Heart left ventricle (tissue), 13 donors: ENCODE measurements at regions not wholly inside any gene's neighbourhood (a gene's known extent, or its start where the extent isn't known, plus 50 kb on each side); places are given as distances from the start of the nearest gene placed in this dataset.

Experiments
- POLR2A ChIP-seq, 2 donors: fragments of 450-650 bp; IDR thresholded peaks; one replicate each; pipeline ENCODE4 v1.6.1; 2017; ENCODE audit warnings: antibody characterized with exemption in 2 of 2, mild to moderate bottlenecking in 2 of 2, moderate library complexity in 2 of 2
- TF ChIP-seq, protein P1 (sequence below), 12 donors: fragments of 200-600 bp; sonication (generic) in 4 of 12; IDR thresholded peaks; one replicate each; pipeline versions ENCODE4 v1.5.0 to v1.8.0; 2018 to 2022; ENCODE audit warnings: antibody characterized with exemption in 12 of 12, mild to moderate bottlenecking in 5 of 12
- donor health status: ischemic (EF 13 %, LVEDD 7.1; RV severe dilation, severe dysfunction).
- donor health status: DM: no; HTN: yes; CAD: no.
- donor health status: DM: no; HTN: no; CAD: no.
- donor health status: ischemic (EF 25% LVEDD 6.9; RV normal size, moderate dysfunction).
- donor health status: ischemic (EF 25% LVEDD 5.7; RV mildly dilated, moderate dysfunction).
- donor health status: ischemic (EF 35%, LVEDD 5.7; RV mildly dilated, moderate dysfunction).
- donor health status: nonischemic (EF 11% LVEDD 7.7; RV severe dilation, severe dysfunction).
- donor health status: DM: yes; HTN: yes; CAD: no.
- donor health status: PGD.
- donor health status: ischemic (EF 29% LVEDD 5.4; RV normal size, mild dysfunction).
- donor health status: nonischemic (EF 23%, LVEDD 6.1; RV moderate dilation, normal function).

DNA sequence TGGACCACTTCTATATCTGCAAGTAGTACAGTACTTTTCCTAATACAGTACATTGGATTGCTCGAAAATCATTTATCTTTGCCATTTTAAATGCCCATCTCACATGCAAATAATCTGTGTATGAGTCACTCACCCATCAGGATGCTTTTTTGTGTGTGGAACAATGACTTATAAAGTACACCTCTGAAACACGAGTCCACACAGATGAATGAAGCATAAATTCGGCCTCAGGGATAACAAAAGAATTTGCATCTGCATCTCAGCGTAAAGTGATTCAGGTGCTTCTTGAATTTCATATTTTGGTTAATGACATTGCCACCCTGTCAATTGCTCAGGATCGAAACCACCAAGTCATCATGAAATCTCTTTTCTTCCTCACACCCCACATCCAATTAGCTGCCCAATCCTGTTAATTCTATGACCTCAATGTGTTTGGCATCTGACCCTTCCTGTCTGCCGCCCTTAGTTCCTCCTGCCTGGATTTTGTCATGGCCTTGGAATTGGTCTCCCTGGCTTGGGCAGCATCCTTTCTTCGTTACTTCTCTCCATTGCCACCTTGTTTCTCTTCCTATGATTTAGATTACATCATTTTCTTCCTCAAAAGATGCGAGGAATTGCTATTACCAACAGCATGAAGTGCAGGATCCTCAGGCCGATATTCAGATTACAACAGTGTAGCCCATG, 161.6 kb upstream of the MID1 start:
- TF ChIP-seq, protein P1, sequence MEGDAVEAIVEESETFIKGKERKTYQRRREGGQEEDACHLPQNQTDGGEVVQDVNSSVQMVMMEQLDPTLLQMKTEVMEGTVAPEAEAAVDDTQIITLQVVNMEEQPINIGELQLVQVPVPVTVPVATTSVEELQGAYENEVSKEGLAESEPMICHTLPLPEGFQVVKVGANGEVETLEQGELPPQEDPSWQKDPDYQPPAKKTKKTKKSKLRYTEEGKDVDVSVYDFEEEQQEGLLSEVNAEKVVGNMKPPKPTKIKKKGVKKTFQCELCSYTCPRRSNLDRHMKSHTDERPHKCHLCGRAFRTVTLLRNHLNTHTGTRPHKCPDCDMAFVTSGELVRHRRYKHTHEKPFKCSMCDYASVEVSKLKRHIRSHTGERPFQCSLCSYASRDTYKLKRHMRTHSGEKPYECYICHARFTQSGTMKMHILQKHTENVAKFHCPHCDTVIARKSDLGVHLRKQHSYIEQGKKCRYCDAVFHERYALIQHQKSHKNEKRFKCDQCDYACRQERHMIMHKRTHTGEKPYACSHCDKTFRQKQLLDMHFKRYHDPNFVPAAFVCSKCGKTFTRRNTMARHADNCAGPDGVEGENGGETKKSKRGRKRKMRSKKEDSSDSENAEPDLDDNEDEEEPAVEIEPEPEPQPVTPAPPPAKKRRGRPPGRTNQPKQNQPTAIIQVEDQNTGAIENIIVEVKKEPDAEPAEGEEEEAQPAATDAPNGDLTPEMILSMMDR (IDR thresholded peaks at IDR 0.05) = no peak
- TF ChIP-seq POLR2A (IDR thresholded peaks at IDR 0.05) = no peak
